Adrenal gland (tissue), 9 donors: ENCODE measurements at regions not wholly inside any gene's neighbourhood (a gene's known extent, or its start where the extent isn't known, plus 50 kb on each side); places are given as distances from the start of the nearest gene placed in this dataset.

Experiments
- DNase-seq, 7 donors: peaks; one replicate each; pipeline ENCODE4 v3.0.0-alpha.2; 2019 to 2020
- H3K27ac ChIP-seq, 5 donors: fragments of 200-600 bp; sonication (generic) in 4 of 5; 1 replicate in 3 of 5; 2 replicates in 2 of 5; pipeline versions ENCODE4 v1.5.1 to v1.8.0; 2016 to 2020; ENCODE audit warnings: mild to moderate bottlenecking in 1 of 5
- H3K27me3 ChIP-seq: fragments of 200-600 bp; 2 replicates; pipeline ENCODE4 v1.8.0; 2021
- H3K36me3 ChIP-seq, 2 donors: fragments of 200-600 bp; replicated peaks in 1 of 2; 1 replicate in 1 of 2; 2 replicates in 1 of 2; pipeline versions ENCODE4 v1.5.1 to v1.8.0; 2018 to 2022
- H3K4me1 ChIP-seq, 2 donors: fragments of 200-600 bp; replicated peaks in 1 of 2; 1 replicate in 1 of 2; 2 replicates in 1 of 2; pipeline versions ENCODE4 v1.5.1 to v1.8.0; 2018 to 2021
- H3K4me3 ChIP-seq, 4 donors: fragments of 200-600 bp; sonication (generic) in 3 of 4; one replicate each; pipeline ENCODE4 v1.5.1; 2016 to 2018
- H3K9me3 ChIP-seq, 3 donors: fragments of 200-600 bp; sonication (generic) in 1 of 3; replicated peaks in 1 of 3; 1 replicate in 2 of 3; 2 replicates in 1 of 3; pipeline versions ENCODE4 v1.5.1 to v1.8.0; 2016 to 2021
- CTCF ChIP-seq, 6 experiments: fragments of 450-650 bp in 4 of 6; fragments of 200-600 bp in 2 of 6; sonication (generic) in 1 of 6; IDR thresholded peaks; 1 replicate in 5 of 6; 2 replicates in 1 of 6; pipeline versions ENCODE4 v1.5.1 to v1.8.0; 2016 to 2021; ENCODE audit warnings: antibody characterized with exemption in 6 of 6, mild to moderate bottlenecking in 2 of 6, moderate library complexity in 1 of 6
- POLR2A ChIP-seq, 2 donors: fragments of 450-650 bp; IDR thresholded peaks; one replicate each; pipeline ENCODE4 v1.6.1; 2017; ENCODE audit warnings: antibody characterized with exemption in 2 of 2, mild to moderate bottlenecking in 2 of 2, moderate library complexity in 1 of 2
- whole genome bisulfite sequencing, 4 donors: extraction: QIAGEN DNeasy Blood & Tissue Kit in 2 of 4; methylation state at CpG; one replicate each; pipeline versions ENCODE4 v1.1.5 to v1.1.7; 2013 to 2017; 5-methylcytosine and 5-hydroxymethylcytosine counted together
- intact Hi-C, 2 donors: fragments of 100-400 bp; cut with DNase I; formaldehyde crosslinking; loops; one replicate each; pipeline versions ENCODE4 v1.14.1 to v1.15.0; 2022 to 2023
- donor health status: healthy with polysubstance abuse.
- donor health status: Bipolar disorder and iron deficiency.
- donor health status: DM: yes; HTN: yes; CAD: no.
- donor health status: DM: no; HTN: no; CAD: no.
- donor health status: DM: no; HTN: no; CAD: no.

GRCh38 chr3:24591191-24591590, 96.5 kb upstream of the THRB start:
- intact Hi-C loops: no loop called here

GRCh38 chr3:24591661-24592555, 97.3 kb upstream of the THRB start:
- H3K9me3 ChIP-seq: no peaks in the 10 kb centered on the region
- no peak overlapping the region for H3K27ac ChIP-seq
- H3K4me3 ChIP-seq: no peak overlapping the region
- WGBS, 4 donors: 85 to 91% (median 87%) methylated on average over 5 of the region's 5 CpGs
- intact Hi-C loops: no loop called here
- H3K4me1 ChIP-seq: no peaks in the 10 kb centered on the region
- TF ChIP-seq CTCF (IDR thresholded peaks at IDR 0.05) (no peak), POLR2A (IDR thresholded peaks at IDR 0.05) (no peak)
- H3K36me3 ChIP-seq: no peaks in the 10 kb centered on the region
- H3K27me3 ChIP-seq: no peaks in the 10 kb centered on the region
- no peak for DNase-seq

More at GRCh38 chr3:24591191-24591590, 96.5 kb upstream of the THRB start:
- no peak overlapping the region for H3K4me3 ChIP-seq
- H3K27me3 ChIP-seq: no peaks in the 10 kb centered on the region
- no peaks in the 10 kb centered on the region for H3K4me1 ChIP-seq
- no peaks in the 10 kb centered on the region for H3K9me3 ChIP-seq
- DNase-seq: no peak
- no peak overlapping the region for H3K27ac ChIP-seq
- no peaks in the 10 kb centered on the region for H3K36me3 ChIP-seq
- TF ChIP-seq CTCF (IDR thresholded peaks at IDR 0.05): no peak
- no peak for TF ChIP-seq POLR2A (IDR thresholded peaks at IDR 0.05)

- no peak overlapping the region for H3K27ac ChIP-seq
- H3K9me3 ChIP-seq: no peaks in the 10 kb centered on the region
- no peak overlapping the region for H3K4me3 ChIP-seq
- TF ChIP-seq POLR2A (IDR thresholded peaks at IDR 0.05) (no peak), CTCF (IDR thresholded peaks at IDR 0.05) (no peak)
- no peaks in the 10 kb centered on the region for H3K27me3 ChIP-seq
- intact Hi-C loops: no loop called here
- DNase-seq: no peak
- no peaks in the 10 kb centered on the region for H3K36me3 ChIP-seq
- H3K4me1 ChIP-seq: peaks cover 4 to 7% of the 10 kb centered on the region in 2 donors
Observed at GRCh38 chr3:24594161-24594560, 99.5 kb upstream of the THRB start.

GRCh38 chr3:24595796-24596195, 101.1 kb upstream of the THRB start:
- H3K9me3 ChIP-seq: no peaks in the 10 kb centered on the region
- DNase-seq: no peak
- intact Hi-C loops: no loop called here
- H3K4me1 ChIP-seq: peaks cover 6 to 8% of the 10 kb centered on the region in 2 donors
- H3K27ac ChIP-seq: no peak overlapping the region
- TF ChIP-seq CTCF (IDR thresholded peaks at IDR 0.05) (no peak), POLR2A (IDR thresholded peaks at IDR 0.05) (no peak)
- 61 to 84% (median 67%) methylated on average over 2 of the region's 2 CpGs for WGBS, 4 donors
- no peaks in the 10 kb centered on the region for H3K36me3 ChIP-seq
- H3K27me3 ChIP-seq: no peaks in the 10 kb centered on the region
- H3K4me3 ChIP-seq: no peak overlapping the region
